Duodenal mucosa (tissue), 2 donors: ENCODE measurements at regions not wholly inside any gene's neighbourhood (a gene's known extent, or its start where the extent isn't known, plus 50 kb on each side); places are given as distances from the start of the nearest gene placed in this dataset.

Experiments
- H3K27ac ChIP-seq: one replicate; pipeline ENCODE4 v1.7.0; 2013; ENCODE audit warnings: low read depth, low read length
- H3K27me3 ChIP-seq, 2 donors: one replicate each; pipeline ENCODE4 v1.7.0; 2013; ENCODE audit warnings: low read length in 2 of 2, control low read depth in 1 of 2; ENCODE audit not compliant: insufficient read depth in 2 of 2, control insufficient read depth in 1 of 2
- H3K36me3 ChIP-seq, 2 donors: one replicate each; pipeline ENCODE4 v1.7.0; 2013; ENCODE audit warnings: low read length in 2 of 2, control low read depth in 1 of 2; ENCODE audit not compliant: insufficient read depth in 2 of 2, control insufficient read depth in 1 of 2
- H3K4me1 ChIP-seq, 2 donors: one replicate each; pipeline ENCODE4 v1.7.0; 2013; ENCODE audit warnings: low read length in 2 of 2, control low read depth in 1 of 2; ENCODE audit not compliant: insufficient read depth in 2 of 2, control insufficient read depth in 1 of 2
- H3K4me3 ChIP-seq, 2 donors: one replicate each; pipeline ENCODE4 v1.7.0; 2013; ENCODE audit warnings: low read length in 2 of 2, low read depth in 1 of 2
- H3K9ac ChIP-seq, 2 donors: one replicate each; pipeline ENCODE4 v1.7.0; 2013; ENCODE audit warnings: low read length in 2 of 2, low read depth in 1 of 2
- H3K9me3 ChIP-seq, 2 donors: one replicate each; pipeline ENCODE4 v1.7.0; 2013; ENCODE audit warnings: low read length in 2 of 2, control low read depth in 1 of 2; ENCODE audit not compliant: control insufficient read depth in 1 of 2

DNA sequence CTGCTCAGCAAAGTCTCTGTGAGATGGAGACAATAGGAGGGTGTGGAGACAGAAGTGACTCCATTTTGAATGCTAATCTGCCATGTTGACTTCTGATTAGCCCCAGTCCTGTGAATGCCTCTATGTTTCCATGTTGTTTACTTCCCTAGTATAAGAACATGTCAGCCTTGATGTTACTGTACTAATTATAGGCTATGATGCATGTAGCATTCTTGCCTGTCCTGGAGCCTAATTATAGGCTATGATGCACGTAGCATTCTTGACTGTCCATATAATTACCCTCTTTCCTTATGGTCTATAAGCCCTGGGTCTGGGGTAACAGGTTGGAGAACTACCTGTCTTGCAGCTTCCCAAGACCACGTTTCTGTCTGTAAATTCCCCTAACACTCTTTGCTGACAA is 353.3 kb upstream of the CLINT1 start:
- Histone ChIP-seq H3K4me1 (no peaks in the 10 kb centered on the region), H3K9ac (no peak overlapping the region), H3K4me3 (no peak overlapping the region), H3K27me3 (no peaks in the 10 kb centered on the region), H3K9me3 (no peaks in the 10 kb centered on the region), H3K27ac (no peak overlapping the region), H3K36me3 (no peaks in the 10 kb centered on the region)

- Histone ChIP-seq H3K4me3 (no peak overlapping the region), H3K4me1 (no peaks in the 10 kb centered on the region), H3K27me3 (no peaks in the 10 kb centered on the region), H3K27ac (no peak overlapping the region), H3K9me3 (no peaks in the 10 kb centered on the region), H3K36me3 (no peaks in the 10 kb centered on the region), H3K9ac (no peak overlapping the region)
Measured at GRCh38 chr5:158209219-158209908, 350.4 kb upstream of the CLINT1 start.

GRCh38 chr5:158207733-158208132 is 348.8 kb upstream of the CLINT1 start:
- Histone ChIP-seq H3K27me3 (no peaks in the 10 kb centered on the region), H3K4me1 (no peaks in the 10 kb centered on the region), H3K36me3 (no peaks in the 10 kb centered on the region), H3K9me3 (no peaks in the 10 kb centered on the region), H3K9ac (no peak overlapping the region), H3K27ac (no peak overlapping the region), H3K4me3 (no peak overlapping the region)

- H3K4me1 ChIP-seq, result no peaks in the 10 kb centered on the region
- no peaks in the 10 kb centered on the region for H3K36me3 ChIP-seq
- no peak overlapping the region for H3K4me3 ChIP-seq
- H3K27ac ChIP-seq, result no peak overlapping the region
- H3K9ac ChIP-seq, result no peak overlapping the region
- no peaks in the 10 kb centered on the region for H3K9me3 ChIP-seq
- no peaks in the 10 kb centered on the region for H3K27me3 ChIP-seq
Measured at GRCh38 chr5:158205992-158206391, 347.0 kb upstream of the CLINT1 start.

GRCh38 chr5:158203261-158203660 is 344.3 kb upstream of the CLINT1 start:
- H3K27me3 ChIP-seq, result no peaks in the 10 kb centered on the region
- no peak overlapping the region for H3K27ac ChIP-seq
- H3K4me3 ChIP-seq, result no peak overlapping the region
- H3K9me3 ChIP-seq, result no peaks in the 10 kb centered on the region
- H3K36me3 ChIP-seq, result no peaks in the 10 kb centered on the region
- no peak overlapping the region for H3K9ac ChIP-seq
- H3K4me1 ChIP-seq, result no peaks in the 10 kb centered on the region

- no peaks in the 10 kb centered on the region for H3K27me3 ChIP-seq
- H3K9ac ChIP-seq, result no peak overlapping the region
- no peak overlapping the region for H3K27ac ChIP-seq
- H3K4me1 ChIP-seq, result no peaks in the 10 kb centered on the region
- no peaks in the 10 kb centered on the region for H3K9me3 ChIP-seq
- no peak overlapping the region for H3K4me3 ChIP-seq
- no peaks in the 10 kb centered on the region for H3K36me3 ChIP-seq
Measured at GRCh38 chr5:158202801-158203200, 343.9 kb upstream of the CLINT1 start.

GRCh38 chr5:158200619-158201018 is 341.7 kb upstream of the CLINT1 start:
- no peaks in the 10 kb centered on the region for H3K9me3 ChIP-seq
- H3K27me3 ChIP-seq, result no peaks in the 10 kb centered on the region
- H3K9ac ChIP-seq, result no peak overlapping the region
- H3K4me1 ChIP-seq, result no peaks in the 10 kb centered on the region
- no peaks in the 10 kb centered on the region for H3K36me3 ChIP-seq
- H3K4me3 ChIP-seq, result no peak overlapping the region
- H3K27ac ChIP-seq, result no peak overlapping the region

GRCh38 chr5:158198636-158199035 is 339.7 kb upstream of the CLINT1 start:
- H3K9ac ChIP-seq, result no peak overlapping the region
- H3K4me1 ChIP-seq, result no peaks in the 10 kb centered on the region
- H3K4me3 ChIP-seq, result no peak overlapping the region
- no peak overlapping the region for H3K27ac ChIP-seq
- no peaks in the 10 kb centered on the region for H3K27me3 ChIP-seq
- H3K9me3 ChIP-seq, result no peaks in the 10 kb centered on the region
- no peaks in the 10 kb centered on the region for H3K36me3 ChIP-seq

GRCh38 chr5:158195416-158196210 is 336.7 kb upstream of the CLINT1 start:
- Histone ChIP-seq H3K4me1 (no peaks in the 10 kb centered on the region), H3K27ac (no peak overlapping the region), H3K9ac (no peak overlapping the region), H3K4me3 (no peak overlapping the region), H3K9me3 (no peaks in the 10 kb centered on the region), H3K27me3 (no peaks in the 10 kb centered on the region), H3K36me3 (no peaks in the 10 kb centered on the region)

DNA sequence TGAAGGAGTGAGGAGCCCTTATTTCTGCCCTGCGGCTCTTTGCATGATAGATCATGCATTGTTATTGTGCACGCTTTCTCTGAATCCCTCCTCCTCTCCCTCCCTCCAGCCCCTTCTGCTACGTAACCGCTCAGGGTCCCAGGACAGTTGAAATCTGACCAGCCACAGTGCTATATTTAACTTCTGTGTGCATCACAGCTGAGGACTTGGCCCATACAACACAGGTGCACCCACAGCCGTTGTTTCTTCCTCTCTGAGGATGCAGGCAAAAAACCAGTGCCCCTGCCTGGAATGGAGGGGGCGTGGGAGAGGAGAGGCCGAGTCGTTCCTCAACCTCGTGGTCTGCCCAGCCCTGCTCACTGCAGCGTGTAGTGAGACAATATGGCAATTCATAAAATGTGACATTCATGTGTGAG is 335.6 kb upstream of the CLINT1 start:
- no peaks in the 10 kb centered on the region for H3K27me3 ChIP-seq
- no peaks in the 10 kb centered on the region for H3K4me1 ChIP-seq
- H3K9me3 ChIP-seq, result no peaks in the 10 kb centered on the region
- no peak overlapping the region for H3K9ac ChIP-seq
- H3K4me3 ChIP-seq, result no peak overlapping the region
- no peaks in the 10 kb centered on the region for H3K36me3 ChIP-seq
- no peak overlapping the region for H3K27ac ChIP-seq
